Neural crest cell (in vitro differentiated cells): ENCODE measurements at regions not wholly inside any gene's neighbourhood (a gene's known extent, or its start where the extent isn't known, plus 50 kb on each side); places are given as distances from the start of the nearest gene placed in this dataset.

Source experiments
- DNase-seq: peaks from one replicate; pipeline ENCODE4 v3.0.0; 2021; ENCODE audit warnings: low read depth, mixed read lengths, low spot score
- H3K27ac Mint-ChIP-seq: one replicate; pipeline ENCODE4 v1.8.0; 2021; ENCODE audit warnings: mild to moderate bottlenecking, mixed read lengths; ENCODE audit not compliant: unreplicated experiment
- H3K27me3 Mint-ChIP-seq: 2 replicates; pipeline ENCODE4 v1.8.0; 2021; ENCODE audit warnings: low read depth, mild to moderate bottlenecking, mixed read lengths
- H3K36me3 Mint-ChIP-seq: 2 replicates; pipeline ENCODE4 v1.8.0; 2021; ENCODE audit warnings: low read depth, mild to moderate bottlenecking, mixed read lengths
- H3K4me1 Mint-ChIP-seq: 2 replicates; pipeline ENCODE4 v1.8.0; 2021; ENCODE audit warnings: mixed read lengths
- H3K4me3 Mint-ChIP-seq: one replicate; pipeline ENCODE4 v1.8.0; 2021; ENCODE audit warnings: mild to moderate bottlenecking, mixed read lengths
- H3K9me3 Mint-ChIP-seq: 2 replicates; pipeline ENCODE4 v1.8.0; 2021; ENCODE audit warnings: mixed read lengths
- CTCF ChIP-seq: fragments of 200-600 bp; sonication (generic); conservative IDR thresholded peaks from 2 replicates; pipeline ENCODE4 v1.5.0; 2021; ENCODE audit warnings: antibody characterized with exemption, mild to moderate bottlenecking

- H3K27me3 Mint-ChIP-seq = no peaks in the 10 kb centered on the region
- H3K27ac Mint-ChIP-seq = no peak overlapping the region
- no peak for TF ChIP-seq CTCF
- no peaks in the 10 kb centered on the region for H3K4me1 Mint-ChIP-seq
- no peak for DNase-seq
- H3K36me3 Mint-ChIP-seq = no peaks in the 10 kb centered on the region
- no peak overlapping the region for H3K4me3 Mint-ChIP-seq
- H3K9me3 Mint-ChIP-seq = peaks cover 4% of the 10 kb centered on the region
Measured at GRCh38 chr1:95431235-95431634, 197.2 kb downstream of the RWDD3 start.

- H3K9me3 Mint-ChIP-seq = peaks cover 4% of the 10 kb centered on the region
- no peak for DNase-seq
- TF ChIP-seq CTCF = no peak
- no peaks in the 10 kb centered on the region for H3K36me3 Mint-ChIP-seq
- no peak overlapping the region for H3K27ac Mint-ChIP-seq
- H3K4me1 Mint-ChIP-seq = peaks cover 14% of the 10 kb centered on the region
- H3K27me3 Mint-ChIP-seq = no peaks in the 10 kb centered on the region
- no peak overlapping the region for H3K4me3 Mint-ChIP-seq
Measured at GRCh38 chr1:95435611-95436010, 201.6 kb downstream of the RWDD3 start.

- no peak for DNase-seq
- H3K9me3 Mint-ChIP-seq = peaks cover 4% of the 10 kb centered on the region
- H3K36me3 Mint-ChIP-seq = no peaks in the 10 kb centered on the region
Measured at GRCh38 chr1:95437011-95437410, 203.0 kb downstream of the RWDD3 start.

GRCh38 chr1:95437781-95438180 lies 203.8 kb downstream of the RWDD3 start:
- TF ChIP-seq CTCF = no peak
- H3K4me1 Mint-ChIP-seq = peaks cover 22% of the 10 kb centered on the region
- peaks cover 4% of the 10 kb centered on the region for H3K9me3 Mint-ChIP-seq
- no peak overlapping the region for H3K4me3 Mint-ChIP-seq
- H3K36me3 Mint-ChIP-seq = no peaks in the 10 kb centered on the region
- H3K27ac Mint-ChIP-seq = no peak overlapping the region
- DNase-seq = no peak
- no peaks in the 10 kb centered on the region for H3K27me3 Mint-ChIP-seq

More at GRCh38 chr1:95437011-95437410, 203.0 kb downstream of the RWDD3 start:
- Mint-ChIP-seq H3K4me1 (peaks cover 22% of the 10 kb centered on the region), H3K27me3 (no peaks in the 10 kb centered on the region), H3K27ac (no peak overlapping the region), H3K4me3 (no peak overlapping the region)
- no peak for TF ChIP-seq CTCF

GRCh38 chr1:95438218-95438948 lies 204.4 kb downstream of the RWDD3 start:
- Mint-ChIP-seq H3K36me3 (no peaks in the 10 kb centered on the region), H3K9me3 (peaks cover 4% of the 10 kb centered on the region), H3K4me1 (peaks cover 22% of the 10 kb centered on the region), H3K27ac (no peak overlapping the region), H3K27me3 (no peaks in the 10 kb centered on the region), H3K4me3 (no peak overlapping the region)
- no peak for DNase-seq
- TF ChIP-seq CTCF = no peak
